ENCODE measurements at regions not wholly inside any gene's neighbourhood (a gene's known extent, or its start where the extent isn't known, plus 50 kb on each side); places are given as distances from the start of the nearest gene placed in this dataset.

DNA sequence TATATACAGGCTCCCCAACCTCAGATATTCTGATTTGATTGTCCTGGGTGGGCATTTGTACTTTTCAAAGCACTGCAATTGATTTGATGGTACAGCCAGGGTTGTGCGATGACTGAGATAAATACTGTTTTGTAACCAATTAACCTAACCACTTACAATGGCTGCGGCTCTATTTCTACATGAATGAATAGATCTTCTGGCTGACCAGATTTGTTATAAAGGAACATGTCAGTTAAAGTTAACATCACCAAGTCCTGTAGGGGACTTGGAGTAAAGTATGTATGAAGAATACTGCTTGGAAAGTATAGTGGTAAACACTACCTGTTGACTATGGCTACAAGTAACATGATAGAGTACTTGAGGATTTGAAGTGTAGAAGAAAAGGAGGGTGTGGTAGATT is 369.2 kb upstream of the JAG1 start:
- Mint-ChIP-seq H3K9me3 (peaks cover 3% of the 10 kb centered on the region), H3K4me1 (no peaks in the 10 kb centered on the region), H3K27ac (no peak overlapping the region), H3K36me3 (ENCODE audit: low read depth) (no peaks in the 10 kb centered on the region), H3K27me3 (ENCODE audit: low read depth) (no peaks in the 10 kb centered on the region), H3K4me3 (no peak overlapping the region)
- TF ChIP-seq, protein P1, sequence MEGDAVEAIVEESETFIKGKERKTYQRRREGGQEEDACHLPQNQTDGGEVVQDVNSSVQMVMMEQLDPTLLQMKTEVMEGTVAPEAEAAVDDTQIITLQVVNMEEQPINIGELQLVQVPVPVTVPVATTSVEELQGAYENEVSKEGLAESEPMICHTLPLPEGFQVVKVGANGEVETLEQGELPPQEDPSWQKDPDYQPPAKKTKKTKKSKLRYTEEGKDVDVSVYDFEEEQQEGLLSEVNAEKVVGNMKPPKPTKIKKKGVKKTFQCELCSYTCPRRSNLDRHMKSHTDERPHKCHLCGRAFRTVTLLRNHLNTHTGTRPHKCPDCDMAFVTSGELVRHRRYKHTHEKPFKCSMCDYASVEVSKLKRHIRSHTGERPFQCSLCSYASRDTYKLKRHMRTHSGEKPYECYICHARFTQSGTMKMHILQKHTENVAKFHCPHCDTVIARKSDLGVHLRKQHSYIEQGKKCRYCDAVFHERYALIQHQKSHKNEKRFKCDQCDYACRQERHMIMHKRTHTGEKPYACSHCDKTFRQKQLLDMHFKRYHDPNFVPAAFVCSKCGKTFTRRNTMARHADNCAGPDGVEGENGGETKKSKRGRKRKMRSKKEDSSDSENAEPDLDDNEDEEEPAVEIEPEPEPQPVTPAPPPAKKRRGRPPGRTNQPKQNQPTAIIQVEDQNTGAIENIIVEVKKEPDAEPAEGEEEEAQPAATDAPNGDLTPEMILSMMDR (IDR thresholded peaks at IDR 0.05; ENCODE audit: unreplicated experiment in 3 of 3): no peak

DNA sequence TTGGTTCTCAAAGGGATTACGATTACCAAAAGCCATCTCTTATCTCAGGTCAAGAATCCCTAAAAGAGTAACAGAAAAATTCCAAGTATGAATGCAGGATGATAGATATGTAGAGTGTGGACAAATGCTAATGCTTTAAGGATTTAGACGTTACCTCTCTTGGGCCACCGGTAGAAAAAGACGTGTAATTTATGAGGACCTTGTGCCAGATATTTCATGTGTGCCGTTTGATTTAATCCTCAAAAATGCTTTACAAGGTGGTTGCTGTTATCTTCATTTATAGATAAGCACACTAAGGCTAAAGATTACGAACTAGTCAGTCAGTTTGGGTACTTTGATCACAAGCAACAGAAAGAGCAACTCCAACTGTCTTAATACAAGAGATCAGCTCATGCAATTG is 370.8 kb upstream of the JAG1 start:
- no peaks in the 10 kb centered on the region for H3K27me3 Mint-ChIP-seq (ENCODE audit: low read depth)
- no peaks in the 10 kb centered on the region for H3K36me3 Mint-ChIP-seq (ENCODE audit: low read depth)
- no peaks in the 10 kb centered on the region for H3K4me1 Mint-ChIP-seq
- TF ChIP-seq, protein P1 (IDR thresholded peaks at IDR 0.05; ENCODE audit: unreplicated experiment in 3 of 3): no peak
- no peak overlapping the region for H3K27ac Mint-ChIP-seq
- H3K4me3 Mint-ChIP-seq: no peak overlapping the region
- peaks cover 3% of the 10 kb centered on the region for H3K9me3 Mint-ChIP-seq

DNA sequence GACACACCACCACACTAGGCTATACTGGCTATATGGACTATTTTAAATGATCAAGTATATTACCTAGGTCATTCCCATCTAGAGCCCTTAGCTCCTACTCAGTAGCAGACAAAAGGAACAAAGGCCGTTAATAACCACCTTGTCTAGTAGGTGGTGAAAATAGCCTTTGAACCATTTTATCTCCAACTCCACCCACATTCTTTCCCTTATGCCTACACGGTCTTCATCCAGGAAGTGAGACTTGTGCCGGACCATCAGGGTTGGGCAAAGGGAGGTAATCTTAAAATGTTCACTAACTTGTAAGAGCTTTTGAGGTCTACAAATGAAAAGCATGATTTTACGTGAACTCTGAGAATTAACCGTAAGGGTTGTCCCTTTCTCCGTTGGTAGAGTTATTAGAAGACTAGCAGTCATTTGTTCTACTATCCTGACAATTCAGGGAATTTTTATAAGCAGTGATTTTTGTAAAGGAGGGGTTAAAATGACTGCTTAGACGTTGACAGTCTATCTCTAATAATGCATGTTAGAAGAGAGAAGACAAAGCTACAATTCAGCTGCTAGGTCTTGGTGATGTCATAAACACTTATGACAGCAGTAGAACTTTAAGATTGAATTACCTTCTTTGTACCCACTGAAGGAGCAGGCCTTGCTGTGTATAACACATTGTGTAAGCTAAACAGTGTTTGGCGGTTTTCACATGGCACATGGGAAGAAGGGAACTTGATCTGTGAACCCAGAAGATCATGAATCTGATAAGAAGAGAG is 371.8 kb upstream of the JAG1 start:
- no peaks in the 10 kb centered on the region for H3K27me3 Mint-ChIP-seq (ENCODE audit: low read depth)
- H3K4me3 Mint-ChIP-seq: no peak overlapping the region
- H3K36me3 Mint-ChIP-seq (ENCODE audit: low read depth): no peaks in the 10 kb centered on the region
- no peak overlapping the region for H3K27ac Mint-ChIP-seq
- TF ChIP-seq, protein P1 (IDR thresholded peaks at IDR 0.05; ENCODE audit: unreplicated experiment in 3 of 3): no peak
- H3K4me1 Mint-ChIP-seq: no peaks in the 10 kb centered on the region
- no peaks in the 10 kb centered on the region for H3K9me3 Mint-ChIP-seq

DNA sequence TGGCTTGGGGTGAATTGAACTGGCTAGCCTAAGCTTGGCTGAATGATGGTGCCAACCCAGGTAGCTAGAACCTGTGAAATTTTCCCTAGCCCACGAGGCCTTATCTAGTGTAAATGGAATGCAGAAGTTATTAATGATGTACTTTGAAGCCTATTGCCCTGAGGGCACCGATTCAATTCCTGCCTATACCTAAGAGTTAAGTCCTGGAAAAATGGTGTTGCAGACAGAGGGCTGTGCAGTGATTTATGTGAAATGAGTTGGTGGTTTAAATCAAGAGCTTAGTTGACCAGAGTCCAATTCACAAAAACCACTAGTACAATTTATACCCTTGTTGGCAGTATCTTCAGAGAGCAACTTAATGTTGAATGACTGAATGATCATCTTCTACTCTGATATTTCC is 373.8 kb upstream of the JAG1 start:
- Mint-ChIP-seq H3K4me3 (no peak overlapping the region), H3K27me3 (ENCODE audit: low read depth) (no peaks in the 10 kb centered on the region), H3K4me1 (no peaks in the 10 kb centered on the region), H3K36me3 (ENCODE audit: low read depth) (no peaks in the 10 kb centered on the region), H3K27ac (no peak overlapping the region), H3K9me3 (no peaks in the 10 kb centered on the region)
- TF ChIP-seq, protein P1 (IDR thresholded peaks at IDR 0.05; ENCODE audit: unreplicated experiment in 3 of 3): no peak

DNA sequence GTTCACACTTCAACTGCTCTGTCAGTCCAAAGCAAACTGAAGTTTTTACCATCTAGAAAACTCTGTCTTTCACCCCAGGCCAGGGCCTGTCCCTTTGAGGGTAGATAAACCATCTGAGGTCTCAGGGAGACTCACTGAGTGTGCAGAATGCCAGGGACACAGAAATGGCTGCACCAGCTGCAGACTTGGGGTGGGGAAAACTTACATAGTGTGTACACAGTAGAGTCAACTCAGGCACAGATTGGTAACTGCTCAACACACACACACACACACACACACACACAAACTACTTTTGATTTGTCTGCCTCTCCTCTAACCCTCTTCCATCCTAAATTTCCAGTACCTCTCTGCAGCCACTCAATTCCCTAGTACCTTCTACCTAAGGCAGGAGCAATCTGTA is 374.9 kb upstream of the JAG1 start:
- TF ChIP-seq, protein P1 (IDR thresholded peaks at IDR 0.05; ENCODE audit: unreplicated experiment in 3 of 3): no peak
- Mint-ChIP-seq H3K36me3 (ENCODE audit: low read depth) (no peaks in the 10 kb centered on the region), H3K4me1 (no peaks in the 10 kb centered on the region), H3K27ac (peak overlapping the region in 1 of 3 experiments; percentile 37), H3K27me3 (ENCODE audit: low read depth) (no peaks in the 10 kb centered on the region), H3K4me3 (no peak overlapping the region), H3K9me3 (no peaks in the 10 kb centered on the region)

DNA sequence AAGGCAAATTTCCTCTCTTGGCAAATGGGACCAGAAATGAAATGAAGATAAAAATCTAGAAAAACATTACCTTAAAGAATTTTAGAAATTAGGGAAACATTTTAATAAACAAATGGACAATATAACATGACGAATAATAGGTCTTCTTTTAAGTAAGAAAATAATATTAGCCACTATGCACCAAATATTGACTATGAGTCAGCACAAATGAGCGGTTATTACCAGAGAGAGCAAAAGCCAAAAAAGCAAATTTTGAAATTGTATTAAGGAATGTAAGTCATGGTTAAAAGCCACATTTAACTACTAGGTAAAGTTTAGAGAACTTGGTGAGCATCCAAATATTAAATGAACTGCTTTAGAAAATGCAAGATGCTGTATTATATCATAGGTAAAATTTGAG is 376.6 kb upstream of the JAG1 start:
- H3K36me3 Mint-ChIP-seq (ENCODE audit: low read depth): no peaks in the 10 kb centered on the region
- TF ChIP-seq, protein P1 (IDR thresholded peaks at IDR 0.05; ENCODE audit: unreplicated experiment in 3 of 3): no peak
- no peak overlapping the region for H3K4me3 Mint-ChIP-seq
- no peaks in the 10 kb centered on the region for H3K27me3 Mint-ChIP-seq (ENCODE audit: low read depth)
- no peaks in the 10 kb centered on the region for H3K4me1 Mint-ChIP-seq
- no peak overlapping the region for H3K27ac Mint-ChIP-seq
- H3K9me3 Mint-ChIP-seq: no peaks in the 10 kb centered on the region

Data from nephron (organoid).